HG03439 (cell line): ENCODE measurements at regions not wholly inside any gene's neighbourhood (a gene's known extent, or its start where the extent isn't known, plus 50 kb on each side); places are given as distances from the start of the nearest gene placed in this dataset.

ENCODE experiments used
- ATAC-seq: cut with Tn5 transposase; IDR thresholded peaks from one replicate; pipeline ENCODE4 v1.9.1; 2021; ENCODE audit warnings: mild to moderate bottlenecking, moderate library complexity; ENCODE audit not compliant: unreplicated experiment

GRCh38 chr7:18200266-18200665, 172.6 kb upstream of the PRPS1L1 start:
- no peak for ATAC-seq

GRCh38 chr7:18200855-18201254, 173.2 kb upstream of the PRPS1L1 start:
- ATAC-seq: no peak

DNA sequence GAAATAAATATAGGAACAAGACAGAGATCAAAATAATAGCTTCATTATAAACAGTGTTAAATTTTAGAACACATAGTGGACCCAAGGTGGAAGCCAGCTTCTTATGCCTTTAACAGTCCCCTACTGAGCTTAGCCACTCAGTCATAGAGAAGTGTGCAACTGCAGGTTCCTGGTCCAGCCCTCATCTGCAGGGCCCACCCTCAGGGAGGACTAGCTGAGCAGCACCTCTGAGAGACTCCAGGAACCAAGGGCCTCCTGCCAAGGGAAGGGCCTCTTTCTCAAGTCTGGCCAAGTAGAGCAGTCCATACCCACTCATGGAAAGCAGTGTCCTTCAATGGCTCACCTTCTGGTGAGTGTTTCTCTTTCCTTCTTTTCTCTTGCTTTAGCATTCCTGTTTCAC, 173.7 kb upstream of the PRPS1L1 start:
- ATAC-seq: no peak

DNA sequence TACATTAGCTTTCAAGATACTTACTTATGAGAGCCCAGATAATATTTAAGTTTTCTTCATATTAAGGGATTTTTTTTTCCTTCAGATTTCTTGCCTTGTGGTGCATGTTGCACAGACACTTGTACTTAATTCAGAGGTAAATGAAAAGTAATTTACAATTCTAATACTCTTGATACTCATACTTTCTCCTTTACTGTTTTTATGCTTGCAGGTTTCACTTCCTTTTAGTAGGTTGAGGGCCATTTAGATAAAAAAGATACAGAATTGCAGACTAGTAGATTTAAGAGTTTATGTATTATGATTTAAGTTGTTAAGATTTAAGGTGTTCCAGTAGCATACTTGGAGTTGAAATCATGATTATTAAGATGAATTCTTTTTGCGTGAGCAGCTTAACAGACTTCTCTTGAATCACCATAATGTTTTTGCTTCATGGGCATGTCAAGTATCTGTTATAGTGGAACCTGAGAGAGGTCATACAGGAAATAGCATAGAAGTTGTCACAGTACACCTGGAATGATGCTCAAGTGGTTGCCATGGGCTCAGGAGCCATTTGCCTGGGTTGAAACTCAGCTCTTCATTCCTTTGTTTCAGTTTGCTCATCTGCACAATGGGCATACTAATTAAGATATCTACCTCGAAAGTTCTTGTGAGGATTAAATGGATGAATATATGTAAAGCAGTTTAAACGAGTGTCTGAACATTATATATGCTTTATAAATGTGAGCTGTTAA, 174.8 kb upstream of the PRPS1L1 start:
- ATAC-seq: no peak

DNA sequence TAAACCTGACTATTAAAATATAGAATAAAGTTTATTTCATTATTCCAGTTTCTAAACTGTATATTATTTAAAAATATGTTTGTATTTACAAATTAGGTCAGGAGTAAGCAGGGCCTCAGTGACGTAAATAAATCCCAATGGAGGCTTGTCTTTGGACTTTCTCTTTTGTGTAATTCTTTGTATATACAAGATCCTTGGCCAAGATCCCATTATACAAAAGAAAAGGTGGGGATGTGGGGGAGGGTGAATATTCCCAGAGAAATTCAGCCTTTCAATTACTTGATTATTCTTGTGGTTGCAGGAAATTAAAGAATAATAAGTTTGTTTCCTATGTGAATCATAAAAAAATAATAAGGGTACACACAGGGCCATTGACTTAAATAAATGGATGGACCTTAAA, 178.7 kb upstream of the PRPS1L1 start:
- no peak for ATAC-seq

GRCh38 chr7:18208921-18209320, 181.3 kb upstream of the PRPS1L1 start:
- no peak for ATAC-seq

GRCh38 chr7:18210377-18210776, 182.7 kb upstream of the PRPS1L1 start:
- no peak for ATAC-seq

GRCh38 chr7:18210788-18211187, 183.1 kb upstream of the PRPS1L1 start:
- ATAC-seq: no peak

- ATAC-seq: no peak
Observed at GRCh38 chr7:18212308-18212707, 184.7 kb upstream of the PRPS1L1 start.

DNA sequence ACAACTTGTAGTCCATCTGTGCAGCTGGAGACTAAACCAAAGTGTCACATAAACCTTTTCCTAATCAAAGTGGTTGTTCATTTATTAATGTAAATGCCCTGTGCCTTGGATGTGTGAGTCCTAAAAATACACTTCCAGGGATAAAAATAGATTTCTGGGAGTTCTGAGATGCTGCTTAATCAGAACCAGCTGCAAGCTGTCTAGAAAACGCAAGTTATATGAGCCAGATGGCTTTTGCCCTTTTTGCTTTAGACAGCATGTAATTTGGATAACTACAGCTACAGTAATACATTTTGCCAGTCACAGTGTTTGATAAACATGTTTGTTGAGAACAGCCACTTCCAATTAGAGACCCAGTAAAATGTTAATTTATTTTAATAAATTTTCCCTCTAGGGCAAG, 185.1 kb upstream of the PRPS1L1 start:
- ATAC-seq: no peak

- ATAC-seq: no peak
Observed at GRCh38 chr7:18213652-18214051, 186.0 kb upstream of the PRPS1L1 start.

- ATAC-seq: no peak
Observed at GRCh38 chr7:18216270-18216669, 188.6 kb upstream of the PRPS1L1 start.

GRCh38 chr7:18221377-18222293, 194.0 kb upstream of the PRPS1L1 start:
- ATAC-seq: no peak

GRCh38 chr7:18222636-18223035, 195.0 kb upstream of the PRPS1L1 start:
- no peak for ATAC-seq

DNA sequence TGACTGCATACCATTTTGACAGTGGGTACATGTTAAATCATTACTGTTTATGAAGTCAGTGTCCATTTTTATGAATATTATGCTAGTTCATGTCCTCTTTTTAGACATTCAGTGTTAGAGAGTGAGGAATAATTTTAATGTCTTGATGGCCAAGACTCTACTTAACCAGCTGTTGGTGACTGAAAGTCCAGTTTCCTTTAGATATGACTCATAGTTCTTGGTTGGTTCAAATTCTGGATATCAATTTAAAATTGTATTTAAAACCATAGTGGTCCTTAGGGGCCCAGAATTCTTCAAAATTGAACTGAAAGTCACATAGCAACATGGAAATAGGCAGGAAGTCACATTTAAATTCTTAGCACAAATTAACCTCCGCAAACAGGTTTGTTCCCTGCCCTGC, 196.5 kb upstream of the PRPS1L1 start:
- ATAC-seq: no peak

GRCh38 chr7:18225067-18225466, 197.4 kb upstream of the PRPS1L1 start:
- no peak for ATAC-seq

- no peak for ATAC-seq
Observed at GRCh38 chr7:18226598-18226997, 199.0 kb upstream of the PRPS1L1 start.

- no peak for ATAC-seq
Observed at GRCh38 chr7:18228686-18229085, 201.0 kb upstream of the PRPS1L1 start.

DNA sequence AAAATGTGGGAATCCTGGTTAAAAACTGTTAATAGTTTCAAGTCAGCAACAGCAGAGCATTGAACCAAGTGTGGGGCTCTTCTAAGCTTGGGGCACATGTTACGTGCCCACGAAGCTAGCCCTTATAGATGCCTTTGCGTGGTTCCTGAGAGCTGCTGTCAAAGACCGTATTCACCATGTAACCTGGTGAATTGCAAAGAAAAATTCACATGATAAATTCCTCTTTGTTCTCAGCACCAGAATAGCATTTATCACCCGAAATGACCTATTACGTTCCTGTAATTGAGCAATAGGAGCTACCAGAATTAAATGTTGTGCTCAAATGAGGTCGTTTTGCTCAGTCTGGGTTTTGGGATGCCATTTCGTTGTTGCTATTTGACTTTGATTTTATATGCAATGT, 202.6 kb upstream of the PRPS1L1 start:
- ATAC-seq: no peak

- ATAC-seq: no peak
Observed at GRCh38 chr7:18231854-18232253, 204.2 kb upstream of the PRPS1L1 start.

- no peak for ATAC-seq
Observed at GRCh38 chr7:18234519-18234918, 206.9 kb upstream of the PRPS1L1 start.

- ATAC-seq: no peak
Observed at GRCh38 chr7:18235819-18236218, 208.2 kb upstream of the PRPS1L1 start.
